ENCODE measurements at regions not wholly inside any gene's neighbourhood (a gene's known extent, or its start where the extent isn't known, plus 50 kb on each side); places are given as distances from the start of the nearest gene placed in this dataset.

DNA sequence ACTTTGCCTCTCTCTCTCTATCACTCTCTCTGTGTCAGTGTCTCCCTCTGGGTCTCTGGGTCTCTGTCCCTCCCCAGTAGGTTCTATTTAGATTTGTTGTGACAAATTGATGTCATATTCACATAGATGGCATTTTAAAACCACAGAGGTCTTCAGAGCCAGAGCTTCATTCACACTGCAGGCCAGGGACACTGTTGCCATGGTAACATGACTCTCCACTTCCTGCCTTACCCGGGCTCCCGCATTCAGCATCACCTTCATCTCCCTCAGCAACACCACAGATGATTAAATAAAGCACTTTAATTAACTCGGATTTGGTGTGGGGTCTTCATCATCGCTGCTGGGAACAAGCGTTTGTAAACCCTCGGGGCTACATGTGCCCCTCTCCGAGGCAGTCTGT, 132.6 kb downstream of the ETS2 start:
- TF ChIP-seq, protein P1, sequence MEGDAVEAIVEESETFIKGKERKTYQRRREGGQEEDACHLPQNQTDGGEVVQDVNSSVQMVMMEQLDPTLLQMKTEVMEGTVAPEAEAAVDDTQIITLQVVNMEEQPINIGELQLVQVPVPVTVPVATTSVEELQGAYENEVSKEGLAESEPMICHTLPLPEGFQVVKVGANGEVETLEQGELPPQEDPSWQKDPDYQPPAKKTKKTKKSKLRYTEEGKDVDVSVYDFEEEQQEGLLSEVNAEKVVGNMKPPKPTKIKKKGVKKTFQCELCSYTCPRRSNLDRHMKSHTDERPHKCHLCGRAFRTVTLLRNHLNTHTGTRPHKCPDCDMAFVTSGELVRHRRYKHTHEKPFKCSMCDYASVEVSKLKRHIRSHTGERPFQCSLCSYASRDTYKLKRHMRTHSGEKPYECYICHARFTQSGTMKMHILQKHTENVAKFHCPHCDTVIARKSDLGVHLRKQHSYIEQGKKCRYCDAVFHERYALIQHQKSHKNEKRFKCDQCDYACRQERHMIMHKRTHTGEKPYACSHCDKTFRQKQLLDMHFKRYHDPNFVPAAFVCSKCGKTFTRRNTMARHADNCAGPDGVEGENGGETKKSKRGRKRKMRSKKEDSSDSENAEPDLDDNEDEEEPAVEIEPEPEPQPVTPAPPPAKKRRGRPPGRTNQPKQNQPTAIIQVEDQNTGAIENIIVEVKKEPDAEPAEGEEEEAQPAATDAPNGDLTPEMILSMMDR (IDR thresholded peaks at IDR 0.05): no peak
- no peak for TF ChIP-seq EP300 (IDR thresholded peaks at IDR 0.05)
- TF ChIP-seq POLR2A (IDR thresholded peaks at IDR 0.05): no peak

All from upper lobe of left lung (tissue), 4 donors.